ENCODE measurements at regions not wholly inside any gene's neighbourhood (a gene's known extent, or its start where the extent isn't known, plus 50 kb on each side); places are given as distances from the start of the nearest gene placed in this dataset.
"Not testable (repeated sequence)": the region's sequence is repeated elsewhere in the genome, so short reads cannot be mapped to it uniquely, and the experiment has no call there.

- H3K36me3 ChIP-seq, result no peaks in the 10 kb centered on the region
- intact Hi-C loops (cut with DNase I), result no loop called here
- H3K27ac ChIP-seq, result no peak overlapping the region
- no peak for TF ChIP-seq CTCF (IDR thresholded peaks at IDR 0.05)
- no peak overlapping the region for H3K4me3 ChIP-seq
- no peaks in the 10 kb centered on the region for H3K9me3 ChIP-seq
- no peak for DNase-seq
- 31 to 40% methylated on average over 1 of the region's 1 CpG for WGBS, 2 donors
- no peaks in the 10 kb centered on the region for H3K4me1 ChIP-seq
- H3K27me3 ChIP-seq, result no peaks in the 10 kb centered on the region
- no peak for FAIRE-seq
- ATAC-seq, result no peak
Measured at GRCh38 chr2:142815375-142815774, 62.1 kb upstream of the KYNU start.

- Histone ChIP-seq H3K27ac (no peak overlapping the region), H3K9me3 (no peaks in the 10 kb centered on the region), H3K4me1 (no peaks in the 10 kb centered on the region), H3K36me3 (no peaks in the 10 kb centered on the region), H3K27me3 (no peaks in the 10 kb centered on the region), H3K4me3 (no peak overlapping the region)
- no peak for TF ChIP-seq CTCF (IDR thresholded peaks at IDR 0.05)
- ATAC-seq (no peak), DNase-seq (no peak), FAIRE-seq (no peak)
- intact Hi-C loops (cut with DNase I), result no loop called here
- WGBS, 2 donors, result 44 to 55% methylated on average over 5 of the region's 5 CpGs
Measured at GRCh38 chr2:142813830-142814829, 63.3 kb upstream of the KYNU start.

- H3K4me3 ChIP-seq; intact Hi-C loops (cut with DNase I); DNase-seq; H3K4me1 ChIP-seq; ATAC-seq; FAIRE-seq; H3K9me3 ChIP-seq; H3K36me3 ChIP-seq; H3K27me3 ChIP-seq; H3K27ac ChIP-seq: not testable (repeated sequence)
- 61 to 74% methylated on average over 10 to 13 of the region's 13 CpGs for WGBS, 2 donors
Measured at GRCh38 chr2:142811644-142812043, 65.8 kb upstream of the KYNU start.

- Histone ChIP-seq H3K27ac (no peak overlapping the region), H3K4me1 (no peaks in the 10 kb centered on the region), H3K36me3 (no peaks in the 10 kb centered on the region), H3K4me3 (no peak overlapping the region), H3K27me3 (no peaks in the 10 kb centered on the region), H3K9me3 (no peaks in the 10 kb centered on the region)
- no peak for TF ChIP-seq CTCF (IDR thresholded peaks at IDR 0.05)
- no peak for DNase-seq
- no peak for FAIRE-seq
- no peak for ATAC-seq
- intact Hi-C loops (cut with DNase I), result no loop called here
Measured at GRCh38 chr2:142805244-142805643, 72.2 kb upstream of the KYNU start.

GRCh38 chr2:142803158-142803557 is 74.3 kb upstream of the KYNU start:
- no peak overlapping the region for H3K4me3 ChIP-seq
- no peaks in the 10 kb centered on the region for H3K4me1 ChIP-seq
- intact Hi-C loops (cut with DNase I), result no loop called here
- H3K36me3 ChIP-seq, result no peaks in the 10 kb centered on the region
- DNase-seq, result no peak
- no peaks in the 10 kb centered on the region for H3K9me3 ChIP-seq
- no peak for TF ChIP-seq CTCF (IDR thresholded peaks at IDR 0.05)
- ATAC-seq, result no peak
- no peaks in the 10 kb centered on the region for H3K27me3 ChIP-seq
- FAIRE-seq, result no peak
- no peak overlapping the region for H3K27ac ChIP-seq
